ENCODE measurements at regions not wholly inside any gene's neighbourhood (a gene's known extent, or its start where the extent isn't known, plus 50 kb on each side); places are given as distances from the start of the nearest gene placed in this dataset.
"Not testable (repeated sequence)": the region's sequence is repeated elsewhere in the genome, so short reads cannot be mapped to it uniquely, and the experiment has no call there.

DNA sequence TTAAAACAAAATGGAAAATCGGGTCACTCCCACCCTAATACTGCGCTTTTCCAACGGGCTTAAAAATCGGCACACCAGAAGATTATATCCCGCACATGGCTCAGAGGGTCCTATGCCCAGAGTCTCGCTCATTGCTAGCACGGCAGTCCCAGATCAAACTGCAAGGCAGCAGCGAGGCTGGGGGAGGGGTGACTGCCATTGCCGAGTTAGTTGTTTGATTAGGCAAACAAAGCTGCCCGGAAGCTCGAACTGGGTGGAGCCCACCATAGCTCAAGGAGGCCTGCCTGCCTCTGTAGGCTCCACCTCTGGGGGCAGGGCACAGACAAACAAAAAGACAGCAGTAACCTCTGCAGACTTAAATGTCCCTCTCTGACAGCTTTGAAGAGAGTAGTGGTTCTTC, 100.7 kb upstream of the KLHL1 start:
- TF ChIP-seq, protein P1, sequence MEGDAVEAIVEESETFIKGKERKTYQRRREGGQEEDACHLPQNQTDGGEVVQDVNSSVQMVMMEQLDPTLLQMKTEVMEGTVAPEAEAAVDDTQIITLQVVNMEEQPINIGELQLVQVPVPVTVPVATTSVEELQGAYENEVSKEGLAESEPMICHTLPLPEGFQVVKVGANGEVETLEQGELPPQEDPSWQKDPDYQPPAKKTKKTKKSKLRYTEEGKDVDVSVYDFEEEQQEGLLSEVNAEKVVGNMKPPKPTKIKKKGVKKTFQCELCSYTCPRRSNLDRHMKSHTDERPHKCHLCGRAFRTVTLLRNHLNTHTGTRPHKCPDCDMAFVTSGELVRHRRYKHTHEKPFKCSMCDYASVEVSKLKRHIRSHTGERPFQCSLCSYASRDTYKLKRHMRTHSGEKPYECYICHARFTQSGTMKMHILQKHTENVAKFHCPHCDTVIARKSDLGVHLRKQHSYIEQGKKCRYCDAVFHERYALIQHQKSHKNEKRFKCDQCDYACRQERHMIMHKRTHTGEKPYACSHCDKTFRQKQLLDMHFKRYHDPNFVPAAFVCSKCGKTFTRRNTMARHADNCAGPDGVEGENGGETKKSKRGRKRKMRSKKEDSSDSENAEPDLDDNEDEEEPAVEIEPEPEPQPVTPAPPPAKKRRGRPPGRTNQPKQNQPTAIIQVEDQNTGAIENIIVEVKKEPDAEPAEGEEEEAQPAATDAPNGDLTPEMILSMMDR (IDR thresholded peaks at IDR 0.05) = not testable (repeated sequence)
- not testable (repeated sequence) for TF ChIP-seq POLR2A, POLR2AphosphoS5, EP300 (IDR thresholded peaks at IDR 0.05)

Measured in sigmoid colon (tissue), 4 donors.